ENCODE measurements at regions not wholly inside any gene's neighbourhood (a gene's known extent, or its start where the extent isn't known, plus 50 kb on each side); places are given as distances from the start of the nearest gene placed in this dataset.

- ChIA-PET CTCF (no interaction called here), POLR2A (no interaction called here)
- no peak for DNase-seq (ENCODE audit: extremely low spot score)
- TF ChIP-seq L3MBTL2 (conservative IDR thresholded peaks at IDR 0.05): no peak
- TF ChIP-seq FOXK2 (IDR thresholded peaks at IDR 0.05): no peak
- TF ChIP-seq ARNT (IDR thresholded peaks at IDR 0.05): no peak
- no peak for TF ChIP-seq TARDBP (IDR thresholded peaks at IDR 0.05)
- no peak for TF ChIP-seq LEF1 (IDR thresholded peaks at IDR 0.05; ENCODE audit: borderline replicate concordance)
- no peak for TF ChIP-seq NFRKB (IDR thresholded peaks at IDR 0.05)
- TF ChIP-seq ELF4 (IDR thresholded peaks at IDR 0.05): no peak
- TF ChIP-seq FOXA1 (IDR thresholded peaks at IDR 0.05): no peak
- no peak for TF ChIP-seq BHLHE40 (IDR thresholded peaks at IDR 0.05; ENCODE audit: borderline replicate concordance)
- TF ChIP-seq SUZ12 (IDR thresholded peaks at IDR 0.05): no peak
- TF ChIP-seq CTBP1 (IDR thresholded peaks at IDR 0.05; ENCODE audit: borderline replicate concordance): no peak
- no peak for TF ChIP-seq ZNF384 (IDR thresholded peaks at IDR 0.05)
- TF ChIP-seq FOXM1 (IDR thresholded peaks at IDR 0.05; ENCODE audit: borderline replicate concordance): no peak
- no peak for TF ChIP-seq HDGF (IDR thresholded peaks at IDR 0.05; ENCODE audit: borderline replicate concordance)
- no peak for TF ChIP-seq SP1 (IDR thresholded peaks at IDR 0.05)
- TF ChIP-seq PKNOX1 (IDR thresholded peaks at IDR 0.05): no peak
Measured at GRCh38 chr14:51520087-51520486, 131.6 kb upstream of the FRMD6 start.

GRCh38 chr14:51521764-51522163 is 129.9 kb upstream of the FRMD6 start:
- ChIA-PET POLR2A (no interaction called here), CTCF (no interaction called here)
- DNase-seq (ENCODE audit: extremely low spot score): no peak
- TF ChIP-seq TARDBP (IDR thresholded peaks at IDR 0.05) (no peak), FOXA1 (IDR thresholded peaks at IDR 0.05) (no peak)

GRCh38 chr14:51523243-51523642 is 128.5 kb upstream of the FRMD6 start:
- TF ChIP-seq BHLHE40 (IDR thresholded peaks at IDR 0.05; ENCODE audit: borderline replicate concordance) (no peak), FOXM1 (IDR thresholded peaks at IDR 0.05; ENCODE audit: borderline replicate concordance) (no peak), LEF1 (IDR thresholded peaks at IDR 0.05; ENCODE audit: borderline replicate concordance) (no peak), SP1 (IDR thresholded peaks at IDR 0.05) (no peak), PKNOX1 (IDR thresholded peaks at IDR 0.05) (no peak), L3MBTL2 (conservative IDR thresholded peaks at IDR 0.05) (no peak), HDGF (IDR thresholded peaks at IDR 0.05; ENCODE audit: borderline replicate concordance) (no peak), ELF4 (IDR thresholded peaks at IDR 0.05) (no peak)
- ChIA-PET POLR2A (no interaction called here), CTCF (interaction anchor here (0.6 to 0.7 kb wide), 2 partner anchors 10 to 118 kb away, joined by 3 to 4 read pairs; no protein-coding TSS in a partner anchor)
- no peak for DNase-seq (ENCODE audit: extremely low spot score)

GRCh38 chr14:51525739-51526138 is 126.0 kb upstream of the FRMD6 start:
- POLR2A ChIA-PET: no interaction called here
- DNase-seq (ENCODE audit: extremely low spot score): no peak
- CTCF ChIA-PET: interaction anchor here (0.6 kb wide), 1 partner anchor 127 kb away, joined by 4 read pairs; no protein-coding TSS in a partner anchor
- TF ChIP-seq ZNF384 (IDR thresholded peaks at IDR 0.05) (no peak), L3MBTL2 (conservative IDR thresholded peaks at IDR 0.05) (no peak), FOXK2 (IDR thresholded peaks at IDR 0.05) (no peak), TARDBP (IDR thresholded peaks at IDR 0.05) (no peak), ARNT (IDR thresholded peaks at IDR 0.05) (no peak), ELF4 (IDR thresholded peaks at IDR 0.05) (no peak), SP1 (IDR thresholded peaks at IDR 0.05) (no peak), SUZ12 (IDR thresholded peaks at IDR 0.05) (no peak), PKNOX1 (IDR thresholded peaks at IDR 0.05) (no peak), CTBP1 (IDR thresholded peaks at IDR 0.05; ENCODE audit: borderline replicate concordance) (no peak), NFRKB (IDR thresholded peaks at IDR 0.05) (no peak), BHLHE40 (IDR thresholded peaks at IDR 0.05; ENCODE audit: borderline replicate concordance) (no peak)

- TF ChIP-seq NFRKB (IDR thresholded peaks at IDR 0.05): no peak
- no peak for TF ChIP-seq SUZ12 (IDR thresholded peaks at IDR 0.05)
- TF ChIP-seq CTBP1 (IDR thresholded peaks at IDR 0.05; ENCODE audit: borderline replicate concordance): no peak
- ChIA-PET CTCF (no interaction called here), POLR2A (no interaction called here)
- no peak for DNase-seq (ENCODE audit: extremely low spot score)
Measured at GRCh38 chr14:51527073-51527472, 124.6 kb upstream of the FRMD6 start.

- CTCF ChIA-PET: no interaction called here
- DNase-seq (ENCODE audit: extremely low spot score): no peak
- TF ChIP-seq TARDBP (IDR thresholded peaks at IDR 0.05) (no peak), FOXK2 (IDR thresholded peaks at IDR 0.05) (no peak), ZNF384 (IDR thresholded peaks at IDR 0.05) (no peak), ELF4 (IDR thresholded peaks at IDR 0.05) (no peak), CTBP1 (IDR thresholded peaks at IDR 0.05; ENCODE audit: borderline replicate concordance) (no peak), HDGF (IDR thresholded peaks at IDR 0.05; ENCODE audit: borderline replicate concordance) (no peak), FOXM1 (IDR thresholded peaks at IDR 0.05; ENCODE audit: borderline replicate concordance) (no peak), SP1 (IDR thresholded peaks at IDR 0.05) (no peak), PKNOX1 (IDR thresholded peaks at IDR 0.05) (no peak), BHLHE40 (IDR thresholded peaks at IDR 0.05; ENCODE audit: borderline replicate concordance) (no peak), ARNT (IDR thresholded peaks at IDR 0.05) (no peak), NFRKB (IDR thresholded peaks at IDR 0.05) (no peak), L3MBTL2 (conservative IDR thresholded peaks at IDR 0.05) (no peak), LEF1 (IDR thresholded peaks at IDR 0.05; ENCODE audit: borderline replicate concordance) (no peak), FOXA1 (IDR thresholded peaks at IDR 0.05) (no peak), SUZ12 (IDR thresholded peaks at IDR 0.05) (no peak)
- POLR2A ChIA-PET: no interaction called here
Measured at GRCh38 chr14:51529736-51530135, 122.0 kb upstream of the FRMD6 start.

All from HEK293T (cell line).